IPS-20b (cell line): ENCODE measurements at regions not wholly inside any gene's neighbourhood (a gene's known extent, or its start where the extent isn't known, plus 50 kb on each side); places are given as distances from the start of the nearest gene placed in this dataset.

ENCODE experiments used
- H3K27ac ChIP-seq: one replicate; pipeline ENCODE4 v1.5.1; 2013; ENCODE audit warnings: low read length
- H3K27me3 ChIP-seq: 2 replicates; pipeline ENCODE4 v1.6.1; 2013; ENCODE audit warnings: mild to moderate bottlenecking, low read length, inconsistent platforms; ENCODE audit not compliant: insufficient read depth
- H3K36me3 ChIP-seq: 2 replicates; pipeline ENCODE4 v1.6.1; 2013; ENCODE audit warnings: low read depth, mild to moderate bottlenecking, inconsistent platforms, low read length, moderate library complexity; ENCODE audit not compliant: insufficient read depth
- H3K4me1 ChIP-seq: 2 replicates; pipeline ENCODE4 v1.6.1; 2013; ENCODE audit warnings: mild to moderate bottlenecking, control low read depth, inconsistent platforms, low read length, moderate library complexity; ENCODE audit not compliant: insufficient read depth
- H3K4me3 ChIP-seq: 2 replicates; pipeline ENCODE4 v1.5.1; 2013; ENCODE audit warnings: mild to moderate bottlenecking, low read length, inconsistent platforms
- H3K9ac ChIP-seq: 2 replicates; pipeline ENCODE4 v1.6.1; 2013; ENCODE audit warnings: low read depth, mild to moderate bottlenecking, inconsistent platforms, low read length, moderate library complexity
- H3K9me3 ChIP-seq: 2 replicates; pipeline ENCODE4 v1.6.1; 2013; ENCODE audit warnings: mild to moderate bottlenecking, low read depth, low read length, inconsistent platforms; ENCODE audit not compliant: insufficient read depth

DNA sequence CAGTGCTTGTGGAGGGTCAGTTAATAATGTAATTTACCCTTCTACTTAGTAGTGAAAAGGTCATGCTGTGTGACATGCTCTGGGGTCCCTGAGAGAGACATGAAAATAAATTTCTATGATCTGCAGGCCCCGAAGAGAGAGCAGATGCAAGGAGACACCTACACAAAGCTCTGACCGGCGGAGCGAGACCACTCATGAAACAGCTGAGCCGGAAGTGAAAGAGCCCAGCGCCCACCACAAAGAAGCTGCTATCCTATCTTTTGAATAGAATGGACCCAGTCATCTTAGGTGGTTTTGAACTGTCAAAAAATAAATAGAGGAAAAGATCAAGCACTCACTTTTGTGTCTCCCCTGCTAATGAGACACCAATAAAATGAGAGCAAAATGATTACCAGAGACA lies 190.0 kb downstream of the MED10 start:
- Histone ChIP-seq H3K36me3 (no peaks in the 10 kb centered on the region), H3K4me1 (no peaks in the 10 kb centered on the region), H3K9ac (no peak overlapping the region), H3K4me3 (no peak overlapping the region), H3K9me3 (no peaks in the 10 kb centered on the region), H3K27me3 (no peaks in the 10 kb centered on the region), H3K27ac (no peak overlapping the region)

DNA sequence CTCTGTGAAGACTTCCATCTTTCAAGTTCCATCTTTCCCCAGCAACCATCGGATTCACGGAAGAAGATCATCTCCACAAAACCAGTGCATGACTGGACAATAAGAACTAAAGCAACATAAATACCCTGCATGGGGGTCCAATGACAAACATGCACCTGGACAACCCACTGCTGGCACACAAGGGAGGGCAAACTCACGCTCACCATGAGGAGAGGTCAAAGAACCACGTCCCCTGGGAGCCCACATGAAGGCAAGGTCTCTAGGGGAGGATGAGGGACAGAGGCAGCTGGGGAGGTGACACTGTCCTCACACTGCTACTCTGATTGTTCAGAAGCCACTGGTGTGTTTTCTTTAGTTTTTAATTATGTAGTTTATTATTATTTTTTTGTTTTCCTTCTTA lies 190.8 kb downstream of the MED10 start:
- Histone ChIP-seq H3K36me3 (no peaks in the 10 kb centered on the region), H3K27me3 (no peaks in the 10 kb centered on the region), H3K27ac (no peak overlapping the region), H3K9me3 (no peaks in the 10 kb centered on the region), H3K4me1 (no peaks in the 10 kb centered on the region), H3K9ac (no peak overlapping the region), H3K4me3 (no peak overlapping the region)

DNA sequence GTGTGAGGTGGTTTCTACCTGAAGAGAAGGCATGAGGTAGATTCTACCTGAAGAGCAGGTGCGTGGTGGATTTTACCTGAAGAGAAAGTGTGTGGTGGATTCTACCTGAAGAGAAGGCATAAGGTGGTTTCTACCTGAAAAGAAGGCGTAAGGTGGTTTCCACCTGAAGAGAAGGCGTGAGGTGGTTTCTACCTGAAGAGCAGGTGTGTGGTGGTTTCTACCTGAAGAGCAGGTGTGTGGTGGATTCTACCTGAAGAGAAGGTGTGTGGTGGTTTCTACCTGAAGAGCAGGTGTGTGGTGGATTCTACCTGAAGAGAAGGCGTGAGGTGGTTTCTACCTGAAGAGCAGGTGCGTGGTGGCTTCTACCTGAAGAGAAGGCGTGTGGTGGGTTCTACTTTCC lies 192.8 kb downstream of the MED10 start:
- Histone ChIP-seq H3K4me3 (no peak overlapping the region), H3K27me3 (no peaks in the 10 kb centered on the region), H3K9me3 (no peaks in the 10 kb centered on the region)

GRCh38 chr5:6184481-6184880 lies 193.9 kb downstream of the MED10 start:
- no peak overlapping the region for H3K4me3 ChIP-seq
- no peaks in the 10 kb centered on the region for H3K27me3 ChIP-seq
- no peak overlapping the region for H3K9ac ChIP-seq
- H3K27ac ChIP-seq = no peak overlapping the region
- no peaks in the 10 kb centered on the region for H3K36me3 ChIP-seq
- no peaks in the 10 kb centered on the region for H3K9me3 ChIP-seq
- no peaks in the 10 kb centered on the region; the same call in 1 of the 2 replicates for H3K4me1 ChIP-seq

More for the DNA sequence above, 192.8 kb downstream of the MED10 start:
- Histone ChIP-seq H3K4me1 (no peaks in the 10 kb centered on the region; the same call in 1 of the 2 replicates), H3K36me3 (no peaks in the 10 kb centered on the region), H3K27ac (no peak overlapping the region), H3K9ac (no peak overlapping the region)

- H3K4me1 ChIP-seq = no peaks in the 10 kb centered on the region; the same call in 1 of the 2 replicates
- H3K27me3 ChIP-seq = no peaks in the 10 kb centered on the region
- H3K36me3 ChIP-seq = no peaks in the 10 kb centered on the region
These were observed 194.7 kb downstream of the MED10 start for GRCh38 chr5:6183391-6184390.

DNA sequence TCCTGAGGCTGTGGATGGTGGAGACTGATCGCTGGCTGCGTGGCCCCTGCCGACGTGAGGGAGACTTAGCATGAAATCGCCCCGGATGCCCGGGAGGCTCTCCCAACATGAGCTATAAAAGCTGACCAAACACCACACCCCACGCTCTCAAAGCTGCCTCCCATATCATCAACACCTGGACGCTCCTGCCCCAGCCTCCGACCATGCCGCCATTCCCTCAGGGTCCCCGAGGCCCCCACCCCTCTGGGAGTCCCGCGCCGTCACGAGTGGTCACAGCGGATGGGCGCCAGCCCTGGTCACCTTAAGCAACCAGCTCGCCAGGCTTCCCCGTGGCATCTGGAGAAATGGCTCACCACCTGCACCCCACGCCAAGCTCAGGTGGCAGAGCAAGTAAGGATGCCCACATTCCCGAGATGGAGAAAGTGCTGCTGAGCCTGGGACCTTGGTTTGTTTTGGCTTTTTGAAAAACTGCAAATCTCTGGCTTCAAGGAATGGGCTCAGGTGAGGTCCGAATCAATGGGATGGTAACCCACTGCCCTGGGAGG lies 196.0 kb downstream of the MED10 start:
- Histone ChIP-seq H3K9me3 (no peaks in the 10 kb centered on the region), H3K4me3 (no peak overlapping the region), H3K9ac (no peak overlapping the region), H3K36me3 (no peaks in the 10 kb centered on the region), H3K27me3 (no peaks in the 10 kb centered on the region), H3K4me1 (no peaks in the 10 kb centered on the region; the same call in 1 of the 2 replicates), H3K27ac (no peak overlapping the region)

More at GRCh38 chr5:6183391-6184390, 194.7 kb downstream of the MED10 start:
- H3K27ac ChIP-seq = no peak overlapping the region
- no peaks in the 10 kb centered on the region for H3K9me3 ChIP-seq
- H3K9ac ChIP-seq = no peak overlapping the region
- no peak overlapping the region for H3K4me3 ChIP-seq

DNA sequence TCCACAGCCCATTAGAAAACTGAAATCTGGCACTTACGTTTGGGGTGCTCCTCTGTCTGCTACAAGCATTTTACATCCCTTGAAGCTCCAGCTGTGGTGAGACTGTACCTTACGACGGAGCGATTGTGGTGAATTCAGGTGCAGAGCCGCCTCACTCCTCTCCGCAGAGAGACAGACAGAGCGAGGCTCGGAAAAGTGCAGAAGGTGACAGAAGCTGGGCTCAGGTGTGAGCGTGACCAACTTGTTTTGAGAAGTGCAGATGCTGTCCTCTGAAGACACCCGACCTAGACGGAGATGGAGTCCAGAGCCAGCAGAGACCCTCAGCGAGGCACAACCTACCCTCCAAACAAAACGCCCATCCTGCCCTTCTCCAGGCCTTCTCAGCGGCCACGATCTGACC lies 196.5 kb downstream of the MED10 start:
- Histone ChIP-seq H3K36me3 (no peaks in the 10 kb centered on the region), H3K4me1 (no peaks in the 10 kb centered on the region; the same call in 1 of the 2 replicates), H3K9me3 (no peaks in the 10 kb centered on the region)

DNA sequence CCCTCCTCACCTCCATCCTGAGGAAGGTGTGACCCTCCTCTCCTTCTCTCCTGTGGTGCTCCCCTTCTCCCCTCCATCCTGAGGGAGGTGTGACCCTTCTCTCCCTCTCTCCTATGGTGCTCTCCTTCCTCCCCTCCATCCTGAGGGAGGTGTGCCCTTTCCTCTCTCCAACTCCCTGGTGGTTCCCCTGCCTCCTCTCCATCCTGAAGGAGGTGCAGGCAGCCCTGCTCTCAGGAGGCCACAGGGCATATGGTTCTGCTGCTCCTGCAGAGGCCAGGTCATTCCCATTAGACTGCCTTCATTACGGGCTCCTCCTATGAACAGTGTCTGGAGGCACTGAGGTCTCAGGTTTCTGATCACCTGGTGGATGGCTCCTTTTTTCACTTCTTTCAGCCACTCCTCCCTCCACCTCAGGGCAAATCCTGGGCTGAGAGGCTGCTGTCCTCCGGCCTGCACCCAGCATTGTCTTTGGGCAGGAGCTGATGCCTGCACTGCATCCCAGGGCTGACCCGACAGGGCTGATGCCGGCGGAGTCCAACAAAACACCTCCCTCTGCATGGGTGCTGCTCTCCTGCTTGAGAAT lies 197.1 kb downstream of the MED10 start:
- no peaks in the 10 kb centered on the region for H3K27me3 ChIP-seq
- no peaks in the 10 kb centered on the region; the same call in 1 of the 2 replicates for H3K4me1 ChIP-seq
- H3K27ac ChIP-seq = no peak overlapping the region
- no peaks in the 10 kb centered on the region for H3K36me3 ChIP-seq
- no peak overlapping the region for H3K9ac ChIP-seq
- H3K9me3 ChIP-seq = no peaks in the 10 kb centered on the region
- no peak overlapping the region for H3K4me3 ChIP-seq

More for the DNA sequence above, 196.5 kb downstream of the MED10 start:
- Histone ChIP-seq H3K4me3 (no peak overlapping the region), H3K9ac (no peak overlapping the region), H3K27me3 (no peaks in the 10 kb centered on the region), H3K27ac (no peak overlapping the region)

- Histone ChIP-seq H3K9me3 (no peaks in the 10 kb centered on the region), H3K9ac (no peak overlapping the region), H3K27me3 (no peaks in the 10 kb centered on the region), H3K4me3 (no peak overlapping the region), H3K36me3 (no peaks in the 10 kb centered on the region), H3K27ac (no peak overlapping the region), H3K4me1 (no peaks in the 10 kb centered on the region; the same call in 1 of the 2 replicates)
These were observed 198.0 kb downstream of the MED10 start for GRCh38 chr5:6180231-6180872.

DNA sequence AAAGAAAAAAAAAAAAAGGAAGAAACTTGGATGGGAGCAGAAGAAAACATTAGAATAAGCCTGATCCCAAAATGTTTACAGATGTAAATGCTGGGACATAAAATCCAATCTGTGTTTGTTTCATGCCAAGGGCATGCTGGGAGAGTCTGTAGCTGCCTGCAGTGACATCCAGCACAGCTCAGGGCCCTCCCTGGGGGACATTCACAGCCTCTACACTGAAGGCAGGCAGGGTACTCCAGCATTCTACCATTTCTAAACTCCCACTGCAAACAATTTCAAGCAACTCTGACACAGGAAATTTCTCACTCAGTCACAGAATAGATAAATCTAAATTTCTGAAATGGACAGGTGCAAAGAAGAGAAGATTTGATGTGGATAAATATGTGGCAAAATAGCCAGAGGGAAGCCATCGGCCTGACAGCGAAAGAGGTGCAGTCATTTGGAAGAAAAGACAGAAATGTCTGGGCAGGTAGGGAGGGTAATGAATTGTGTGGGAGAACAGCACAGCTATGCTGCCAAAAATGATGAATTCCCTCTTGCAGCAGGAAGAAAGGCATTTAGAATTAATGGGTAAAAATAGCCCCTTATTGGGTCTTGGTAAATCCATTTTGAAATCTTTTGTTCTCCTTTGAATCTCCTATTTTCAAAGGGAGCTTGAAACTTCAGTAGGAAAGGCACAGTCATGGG lies 199.4 kb downstream of the MED10 start:
- H3K9ac ChIP-seq = no peak overlapping the region
- no peaks in the 10 kb centered on the region for H3K36me3 ChIP-seq
- H3K9me3 ChIP-seq = no peaks in the 10 kb centered on the region
- no peaks in the 10 kb centered on the region for H3K27me3 ChIP-seq
- no peaks in the 10 kb centered on the region; the same call in 1 of the 2 replicates for H3K4me1 ChIP-seq
- no peak overlapping the region for H3K4me3 ChIP-seq
- H3K27ac ChIP-seq = no peak overlapping the region

DNA sequence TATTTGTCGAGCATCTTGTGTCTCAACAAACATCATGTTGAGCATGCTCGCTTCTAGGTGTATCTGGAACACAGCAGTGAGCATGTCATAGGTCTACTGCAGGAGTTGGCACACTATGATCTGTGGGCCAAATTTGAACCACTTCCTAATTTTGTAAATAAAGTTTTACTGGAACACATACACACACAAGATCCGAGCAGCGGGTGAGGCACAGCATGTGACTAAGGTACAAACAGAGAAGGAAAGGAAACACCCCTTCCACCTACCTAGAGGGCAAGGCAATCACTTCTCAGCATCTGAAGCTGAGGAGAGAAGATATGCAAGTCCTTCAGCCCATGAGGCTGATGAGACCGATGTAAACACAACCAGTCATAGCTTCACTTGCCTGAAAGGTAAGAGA lies 200.4 kb downstream of the MED10 start:
- H3K27me3 ChIP-seq = no peaks in the 10 kb centered on the region
- no peaks in the 10 kb centered on the region for H3K9me3 ChIP-seq
- no peak overlapping the region for H3K9ac ChIP-seq
- H3K4me3 ChIP-seq = no peak overlapping the region
- H3K27ac ChIP-seq = no peak overlapping the region
- H3K4me1 ChIP-seq = no peaks in the 10 kb centered on the region; the same call in 1 of the 2 replicates
- no peaks in the 10 kb centered on the region for H3K36me3 ChIP-seq
